IgD-negative memory B cell (primary cell): ENCODE measurements at regions not wholly inside any gene's neighbourhood (a gene's known extent, or its start where the extent isn't known, plus 50 kb on each side); places are given as distances from the start of the nearest gene placed in this dataset.
"Not testable (repeated sequence)": the region's sequence is repeated elsewhere in the genome, so short reads cannot be mapped to it uniquely, and the experiment has no call there.

Source experiments
- H3K27ac Mint-ChIP-seq, 3 donors: one replicate each; pipeline ENCODE4 v1.8.0; 2020 to 2022; ENCODE audit warnings: mild to moderate bottlenecking in 3 of 3, mixed read lengths in 3 of 3, moderate library complexity in 1 of 3
- H3K27me3 Mint-ChIP-seq: one replicate; pipeline ENCODE4 v1.8.0; 2021; ENCODE audit warnings: mixed read lengths
- H3K36me3 Mint-ChIP-seq: one replicate; pipeline ENCODE4 v1.8.0; 2020; ENCODE audit warnings: mild to moderate bottlenecking, mixed read lengths
- H3K4me1 Mint-ChIP-seq, 3 donors: one replicate each; pipeline ENCODE4 v1.8.0; 2020 to 2022; ENCODE audit warnings: mixed read lengths in 3 of 3, mild to moderate bottlenecking in 1 of 3
- H3K4me3 Mint-ChIP-seq, 4 donors: one replicate each; pipeline ENCODE4 v1.8.0; 2020 to 2022; ENCODE audit warnings: mild to moderate bottlenecking in 4 of 4, mixed read lengths in 4 of 4, moderate library complexity in 3 of 4
- H3K9me3 Mint-ChIP-seq, 3 donors: one replicate each; pipeline ENCODE4 v1.8.0; 2020 to 2021; ENCODE audit warnings: mixed read lengths in 3 of 3, mild to moderate bottlenecking in 1 of 3

GRCh38 chr6:85368631-85369030 is 81.3 kb upstream of the NT5E start:
- peaks cover 2% of the 10 kb centered on the region for H3K36me3 Mint-ChIP-seq
- no peak overlapping the region for H3K4me3 Mint-ChIP-seq
- H3K9me3 Mint-ChIP-seq, result no peaks in the 10 kb centered on the region
- no peaks in the 10 kb centered on the region for H3K27me3 Mint-ChIP-seq
- H3K4me1 Mint-ChIP-seq, result peaks cover 0 to 6% (median 4%) of the 10 kb centered on the region in 3 donors
- H3K27ac Mint-ChIP-seq, result no peak overlapping the region

DNA sequence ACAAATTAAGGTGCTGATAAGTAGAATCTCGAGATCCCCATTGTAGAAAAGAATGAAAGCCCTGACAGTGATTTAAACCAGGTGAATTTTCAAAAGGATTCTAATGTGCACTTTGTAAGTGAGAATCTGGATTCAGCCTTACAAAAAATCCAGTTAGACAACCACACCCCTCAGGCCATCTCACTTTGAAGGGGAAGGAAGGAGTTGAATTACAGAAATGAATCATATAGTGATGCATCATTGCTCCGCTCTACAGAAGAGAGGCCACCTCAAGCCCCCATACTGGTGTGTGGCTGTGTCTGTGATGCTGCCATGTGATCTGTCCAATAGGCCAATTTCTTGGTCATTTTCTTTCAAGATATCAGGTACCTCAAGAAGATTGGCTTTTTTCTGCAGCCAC is 85.5 kb upstream of the NT5E start:
- no peaks in the 10 kb centered on the region for H3K9me3 Mint-ChIP-seq
- no peak overlapping the region for H3K4me3 Mint-ChIP-seq
- no peaks in the 10 kb centered on the region for H3K36me3 Mint-ChIP-seq
- H3K27me3 Mint-ChIP-seq, result no peaks in the 10 kb centered on the region
- H3K27ac Mint-ChIP-seq, result no peak overlapping the region
- no peaks in the 10 kb centered on the region for H3K4me1 Mint-ChIP-seq

GRCh38 chr6:85363870-85364269 is 86.0 kb upstream of the NT5E start:
- H3K36me3 Mint-ChIP-seq, result no peaks in the 10 kb centered on the region
- no peaks in the 10 kb centered on the region for H3K4me1 Mint-ChIP-seq
- H3K27ac Mint-ChIP-seq, result no peak overlapping the region
- no peaks in the 10 kb centered on the region for H3K9me3 Mint-ChIP-seq
- H3K27me3 Mint-ChIP-seq, result no peaks in the 10 kb centered on the region
- no peak overlapping the region for H3K4me3 Mint-ChIP-seq

- Mint-ChIP-seq H3K4me3 (no peak overlapping the region), H3K9me3 (no peaks in the 10 kb centered on the region), H3K4me1 (no peaks in the 10 kb centered on the region), H3K27ac (no peak overlapping the region), H3K27me3 (peaks cover 1% of the 10 kb centered on the region), H3K36me3 (no peaks in the 10 kb centered on the region)
Observed at GRCh38 chr6:85362652-85363310, 87.1 kb upstream of the NT5E start.

GRCh38 chr6:85361643-85362014 is 88.3 kb upstream of the NT5E start:
- Mint-ChIP-seq H3K9me3 (no peaks in the 10 kb centered on the region), H3K4me3 (no peak overlapping the region), H3K27me3 (peaks cover 2% of the 10 kb centered on the region), H3K4me1 (no peaks in the 10 kb centered on the region), H3K27ac (no peak overlapping the region), H3K36me3 (no peaks in the 10 kb centered on the region)

DNA sequence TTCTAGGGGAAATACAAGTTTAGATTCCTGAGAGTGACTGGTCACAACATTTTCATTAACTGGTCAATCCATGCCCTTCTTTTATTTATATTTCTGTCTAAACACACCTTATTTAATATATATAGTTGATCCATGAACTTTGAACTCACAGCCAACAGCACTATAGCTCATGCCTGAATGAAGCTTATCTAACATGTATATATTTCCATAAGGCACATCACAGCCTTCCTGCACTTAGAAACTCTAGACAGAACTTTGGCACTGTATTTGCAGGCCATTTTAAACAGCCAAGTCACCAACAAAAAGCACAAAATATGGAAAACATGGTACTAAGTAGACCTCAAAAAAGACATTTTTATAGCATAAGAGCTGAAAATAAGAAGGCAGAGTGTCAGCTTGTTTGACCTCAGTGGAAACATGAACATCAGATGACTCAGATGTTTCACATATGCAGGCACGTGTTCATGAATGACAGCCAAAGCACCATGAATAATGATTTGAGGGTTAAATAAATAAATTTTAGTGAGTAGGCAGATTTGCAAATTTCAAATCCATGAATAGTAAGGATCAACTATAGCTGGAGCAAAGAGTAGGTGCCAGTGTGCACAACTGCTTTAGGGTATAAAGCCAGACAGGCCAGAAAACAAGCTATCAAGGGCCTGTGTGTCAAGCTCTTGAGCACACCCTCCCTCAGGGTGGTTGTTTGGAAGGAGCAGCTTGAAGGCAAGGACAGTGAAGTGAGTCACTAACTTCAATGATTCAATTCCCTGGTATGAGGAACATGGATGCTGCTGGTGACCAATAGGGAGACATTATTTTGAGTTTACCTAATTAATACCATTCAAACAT is 88.9 kb upstream of the NT5E start:
- no peaks in the 10 kb centered on the region for H3K36me3 Mint-ChIP-seq
- H3K4me1 Mint-ChIP-seq, result no peaks in the 10 kb centered on the region
- H3K27ac Mint-ChIP-seq, result no peak overlapping the region
- H3K27me3 Mint-ChIP-seq, result peaks cover 2% of the 10 kb centered on the region
- H3K4me3 Mint-ChIP-seq, result no peak overlapping the region
- H3K9me3 Mint-ChIP-seq, result no peaks in the 10 kb centered on the region

GRCh38 chr6:85357651-85358050 is 92.2 kb upstream of the NT5E start:
- Mint-ChIP-seq H3K36me3 (no peaks in the 10 kb centered on the region), H3K4me3 (no peak overlapping the region), H3K4me1 (no peaks in the 10 kb centered on the region), H3K27me3 (peaks cover 2% of the 10 kb centered on the region), H3K27ac (no peak overlapping the region), H3K9me3 (no peaks in the 10 kb centered on the region)

DNA sequence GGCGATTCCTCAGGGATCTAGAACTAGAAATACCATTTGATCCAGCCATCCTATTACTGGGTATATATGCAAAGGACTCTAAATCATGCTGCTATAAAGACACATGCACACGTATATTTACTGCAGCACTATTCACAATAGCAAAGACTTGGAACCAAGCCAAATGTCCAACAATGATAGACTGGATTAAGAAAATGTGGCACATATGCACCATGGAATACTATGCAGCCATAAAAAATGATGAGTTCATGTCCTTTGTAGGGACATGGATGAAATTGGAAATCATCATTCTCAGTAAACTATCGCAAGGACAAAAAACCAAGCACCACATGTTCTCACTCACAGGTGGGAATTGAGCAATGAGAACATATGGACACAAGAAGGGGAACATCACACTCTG is 93.1 kb upstream of the NT5E start:
- H3K4me3 Mint-ChIP-seq, H3K4me1 Mint-ChIP-seq, H3K36me3 Mint-ChIP-seq, H3K27ac Mint-ChIP-seq, H3K9me3 Mint-ChIP-seq, H3K27me3 Mint-ChIP-seq: not testable (repeated sequence)

DNA sequence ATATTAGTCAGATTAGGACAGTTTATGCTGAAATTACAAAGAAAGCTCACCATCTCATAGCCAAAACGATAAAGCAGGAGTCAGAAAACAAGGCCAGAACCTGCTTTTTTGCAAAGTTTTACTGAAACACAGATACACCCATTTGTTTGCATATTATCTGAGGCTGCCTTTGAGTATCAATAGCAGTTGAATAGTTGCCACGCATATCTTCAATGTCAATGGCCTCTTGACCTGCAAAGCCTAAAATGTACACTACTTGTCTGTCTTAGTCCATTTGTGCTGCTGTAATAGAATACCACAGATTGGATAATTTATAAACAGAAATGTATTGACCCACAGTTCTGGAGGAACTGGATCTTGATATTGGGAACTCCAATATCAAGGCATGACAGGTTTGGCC is 94.1 kb upstream of the NT5E start:
- H3K36me3 Mint-ChIP-seq, result peaks cover 2% of the 10 kb centered on the region
- H3K27me3 Mint-ChIP-seq, result peaks cover 2% of the 10 kb centered on the region
- no peaks in the 10 kb centered on the region for H3K9me3 Mint-ChIP-seq
- no peaks in the 10 kb centered on the region for H3K4me1 Mint-ChIP-seq
- no peak overlapping the region for H3K4me3 Mint-ChIP-seq
- H3K27ac Mint-ChIP-seq, result no peak overlapping the region

GRCh38 chr6:85354761-85355618 is 94.9 kb upstream of the NT5E start:
- Mint-ChIP-seq H3K36me3 (peaks cover 2% of the 10 kb centered on the region), H3K4me3 (no peak overlapping the region), H3K9me3 (no peaks in the 10 kb centered on the region), H3K27ac (peak overlapping the region in 1 of 3 donors; percentile 20), H3K4me1 (no peaks in the 10 kb centered on the region), H3K27me3 (peaks cover 2% of the 10 kb centered on the region)

DNA sequence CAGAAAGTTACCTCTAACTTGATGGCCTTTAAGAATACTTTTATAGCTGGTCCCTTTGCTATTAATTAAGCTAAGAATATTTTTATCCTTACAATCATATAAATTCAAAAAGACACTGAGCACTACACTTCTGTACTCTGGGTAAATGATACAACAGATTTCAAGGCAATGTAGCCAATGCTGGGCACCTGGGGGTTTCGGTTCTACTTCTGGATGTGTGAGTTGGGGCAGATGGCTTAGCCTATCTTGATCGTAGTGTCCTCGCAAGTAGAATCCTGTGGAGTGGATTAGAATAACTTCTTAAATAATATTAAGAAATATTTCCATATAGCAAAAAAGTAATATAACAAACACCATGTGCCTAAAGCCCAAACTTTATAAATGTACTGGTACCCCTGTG is 96.9 kb upstream of the NT5E start:
- Mint-ChIP-seq H3K27ac (no peak overlapping the region), H3K27me3 (peaks cover 2% of the 10 kb centered on the region), H3K4me3 (no peak overlapping the region), H3K4me1 (peaks cover 0 to 2% (median 0%) of the 10 kb centered on the region in 3 donors), H3K9me3 (no peaks in the 10 kb centered on the region), H3K36me3 (peaks cover 2% of the 10 kb centered on the region)

GRCh38 chr6:85348643-85349042 is 101.2 kb upstream of the NT5E start:
- Mint-ChIP-seq H3K4me3 (no peak overlapping the region), H3K27me3 (no peaks in the 10 kb centered on the region)

DNA sequence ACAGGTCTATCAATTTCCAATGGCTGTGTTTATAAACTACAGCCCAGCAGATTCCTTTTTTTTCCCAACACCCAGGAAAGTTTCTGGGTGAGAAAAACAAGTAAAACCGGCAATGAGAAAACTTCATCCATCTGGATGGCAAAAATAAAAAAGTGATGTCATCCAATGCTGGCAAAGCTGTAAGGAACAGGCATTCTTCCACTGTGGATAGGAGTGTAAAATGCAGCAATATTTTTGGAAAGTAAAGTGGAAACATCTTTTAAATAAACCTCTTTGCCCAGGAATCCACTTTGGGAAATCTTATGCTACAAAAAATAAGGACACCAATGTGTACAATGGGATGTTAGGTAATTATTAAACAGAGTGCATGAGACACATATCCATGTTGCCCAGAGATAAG is 102.1 kb upstream of the NT5E start:
- peaks cover 0 to 2% (median 0%) of the 10 kb centered on the region in 3 donors for H3K4me1 Mint-ChIP-seq
- H3K36me3 Mint-ChIP-seq, result peaks cover 2% of the 10 kb centered on the region
- H3K27ac Mint-ChIP-seq, result no peak overlapping the region
- H3K4me3 Mint-ChIP-seq, result no peak overlapping the region
- peaks cover 0 to 1% (median 0%) of the 10 kb centered on the region in 3 donors for H3K9me3 Mint-ChIP-seq
- no peaks in the 10 kb centered on the region for H3K27me3 Mint-ChIP-seq

More at GRCh38 chr6:85348643-85349042, 101.2 kb upstream of the NT5E start:
- Mint-ChIP-seq H3K36me3 (peaks cover 2% of the 10 kb centered on the region), H3K4me1 (peaks cover 0 to 2% (median 0%) of the 10 kb centered on the region in 3 donors), H3K9me3 (no peaks in the 10 kb centered on the region), H3K27ac (peak overlapping the region in 1 of 3 donors; percentile 57)

- no peak overlapping the region for H3K27ac Mint-ChIP-seq
Observed at GRCh38 chr6:85346196-85346595, 103.7 kb upstream of the NT5E start.

DNA sequence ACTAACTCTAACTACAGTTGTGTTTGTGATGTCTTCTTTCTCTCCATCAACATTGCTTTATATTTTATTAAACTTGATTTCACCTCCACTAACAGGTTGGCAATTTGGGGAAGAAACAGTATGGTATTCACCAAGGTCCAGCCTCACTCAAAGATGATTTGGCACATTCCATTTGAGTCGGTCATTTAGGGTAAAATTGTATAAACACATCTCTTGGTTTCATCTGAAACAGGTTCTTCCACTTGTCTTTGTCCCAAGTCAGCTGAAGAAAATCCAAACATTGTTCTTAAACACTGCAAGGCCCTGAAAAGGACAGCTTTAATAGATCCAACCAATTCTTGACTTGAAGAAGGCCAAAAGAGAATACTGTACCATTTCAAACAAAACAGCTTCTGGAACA is 104.9 kb upstream of the NT5E start:
- Mint-ChIP-seq H3K36me3 (no peaks in the 10 kb centered on the region), H3K9me3 (peaks cover 0 to 1% (median 0%) of the 10 kb centered on the region in 3 donors), H3K4me3 (no peak overlapping the region), H3K27ac (no peak overlapping the region), H3K4me1 (peaks cover 0 to 2% (median 0%) of the 10 kb centered on the region in 3 donors), H3K27me3 (no peaks in the 10 kb centered on the region)

More at GRCh38 chr6:85346196-85346595, 103.7 kb upstream of the NT5E start:
- H3K36me3 Mint-ChIP-seq, result peaks cover 2% of the 10 kb centered on the region
- H3K9me3 Mint-ChIP-seq, result peaks cover 0 to 1% (median 0%) of the 10 kb centered on the region in 3 donors
- peaks cover 0 to 2% (median 0%) of the 10 kb centered on the region in 3 donors for H3K4me1 Mint-ChIP-seq
- no peak overlapping the region for H3K4me3 Mint-ChIP-seq
- no peaks in the 10 kb centered on the region for H3K27me3 Mint-ChIP-seq
